Choroid plexus epithelial cell (primary cell): ENCODE measurements at regions not wholly inside any gene's neighbourhood (a gene's known extent, or its start where the extent isn't known, plus 50 kb on each side); places are given as distances from the start of the nearest gene placed in this dataset.

Experiments
- DNase-seq: peaks from one replicate; pipeline ENCODE4 v3.0.0-alpha.2; 2010; ENCODE audit warnings: low read depth
- H3K4me3 ChIP-seq: 2 replicates; pipeline ENCODE4 v1.5.1; 2011; ENCODE audit warnings: low read depth, mild to moderate bottlenecking, control low read depth, low read length, moderate library complexity
- CTCF ChIP-seq: conservative IDR thresholded peaks from 2 replicates; pipeline ENCODE4 v1.5.1; 2011; ENCODE audit warnings: low read depth, mild to moderate bottlenecking, control low read depth, inconsistent platforms, low read length, moderate library complexity

- no peak for DNase-seq
- no peak overlapping the region for H3K4me3 ChIP-seq
- no peak for TF ChIP-seq CTCF
These were observed 280.0 kb upstream of the LRRN1 start for GRCh38 chr3:3519266-3519665.

- no peak for TF ChIP-seq CTCF
- no peak overlapping the region for H3K4me3 ChIP-seq
- no peak for DNase-seq
These were observed 282.2 kb upstream of the LRRN1 start for GRCh38 chr3:3516996-3517395.

GRCh38 chr3:3516384-3516783, 282.8 kb upstream of the LRRN1 start:
- no peak overlapping the region for H3K4me3 ChIP-seq
- DNase-seq: no peak
- no peak for TF ChIP-seq CTCF

GRCh38 chr3:3509665-3510064, 289.6 kb upstream of the LRRN1 start:
- no peak for DNase-seq
- H3K4me3 ChIP-seq: no peak overlapping the region
- TF ChIP-seq CTCF: no peak

- no peak for DNase-seq
- H3K4me3 ChIP-seq: no peak overlapping the region
- no peak for TF ChIP-seq CTCF
These were observed 294.5 kb upstream of the LRRN1 start for GRCh38 chr3:3504686-3505085.

- TF ChIP-seq CTCF: no peak
- no peak overlapping the region for H3K4me3 ChIP-seq
- no peak for DNase-seq
These were observed 295.8 kb upstream of the LRRN1 start for GRCh38 chr3:3503411-3503810.

- no peak for TF ChIP-seq CTCF
- no peak for DNase-seq
- no peak overlapping the region for H3K4me3 ChIP-seq
These were observed 299.2 kb upstream of the LRRN1 start for GRCh38 chr3:3499987-3500386.
